SH-SY5Y (cell line): ENCODE measurements at regions not wholly inside any gene's neighbourhood (a gene's known extent, or its start where the extent isn't known, plus 50 kb on each side); places are given as distances from the start of the nearest gene placed in this dataset.

Experiments used
- GATA2 ChIP-seq: IDR thresholded peaks from 2 replicates; pipeline ENCODE4 v1.6.1; 2011; ENCODE audit warnings: mild to moderate bottlenecking, low read depth, low read length
- GATA3 ChIP-seq: IDR thresholded peaks from 2 replicates; pipeline ENCODE4 v1.6.1; 2011; ENCODE audit warnings: low read depth, mild to moderate bottlenecking, low read length, moderate library complexity

DNA sequence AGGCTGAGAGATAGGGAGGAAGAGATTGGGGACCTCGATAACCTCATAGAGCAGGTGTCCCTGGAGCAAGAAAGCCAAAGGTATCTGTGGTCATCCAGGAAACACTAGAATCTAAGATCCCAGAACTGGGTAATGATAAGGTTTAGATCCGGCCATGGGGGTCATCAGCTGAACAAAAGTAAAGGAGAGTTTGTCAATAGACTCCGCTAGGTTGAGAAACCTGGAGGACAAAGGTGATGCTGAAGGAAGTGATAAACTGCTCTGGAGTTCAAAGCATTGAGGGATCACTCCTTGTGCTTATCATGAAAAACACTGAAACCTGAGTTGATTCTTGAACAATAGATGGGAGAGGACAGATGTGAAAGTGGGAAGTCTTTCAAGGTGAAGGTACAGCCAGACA, 59.5 kb upstream of the SLC2A1 start:
- TF ChIP-seq GATA2 (no peak), GATA3 (no peak)
